CD4-positive, alpha-beta memory T cell (primary cell): ENCODE measurements at regions not wholly inside any gene's neighbourhood (a gene's known extent, or its start where the extent isn't known, plus 50 kb on each side); places are given as distances from the start of the nearest gene placed in this dataset.

Source experiments
- CTCF ChIA-PET: fragments of 350-600 bp; sonication (Branson Sonifier 250); formaldehyde crosslinking; loops from one replicate; lab custom pipeline; 2021; ENCODE audit warnings: inconsistent platforms; ENCODE audit not compliant: partially characterized antibody; lab: Charles Lee
- POLR2A ChIA-PET: fragments of 350-600 bp; sonication (Branson Sonifier 250); formaldehyde crosslinking; loops from one replicate; lab custom pipeline; 2021; ENCODE audit not compliant: partially characterized antibody; lab: Charles Lee
- DNase-seq, 5 donors: peaks; one replicate each; pipeline versions ENCODE4 v3.0.0 to v3.0.0-alpha.2; 2020 to 2022; ENCODE audit warnings: mixed read lengths in 1 of 5
- H3K27ac ChIP-seq: one replicate; pipeline ENCODE4 v1.7.0; 2013; ENCODE audit warnings: low read depth, low read length
- H3K27me3 ChIP-seq: 2 replicates; pipeline ENCODE4 v1.7.0; 2013; ENCODE audit warnings: mild to moderate bottlenecking, low read length, moderate library complexity; ENCODE audit not compliant: insufficient read depth
- H3K36me3 ChIP-seq: 2 replicates; pipeline ENCODE4 v1.7.0; 2013; ENCODE audit warnings: mild to moderate bottlenecking, low read length, moderate library complexity; ENCODE audit not compliant: insufficient read depth
- H3K4me1 ChIP-seq: 2 replicates; pipeline ENCODE4 v1.7.0; 2013; ENCODE audit warnings: mild to moderate bottlenecking, low read length, moderate library complexity; ENCODE audit not compliant: insufficient read depth
- H3K4me3 ChIP-seq, 2 donors: one replicate each; pipeline ENCODE4 v1.7.0; 2013; ENCODE audit warnings: low read length in 2 of 2, mild to moderate bottlenecking in 1 of 2
- H3K9me3 ChIP-seq, 2 donors: one replicate each; pipeline ENCODE4 v1.7.0; 2013; ENCODE audit warnings: low read length in 2 of 2, control low read depth in 1 of 2; ENCODE audit not compliant: control insufficient read depth in 1 of 2
- H3K27ac Mint-ChIP-seq, 7 donors: one replicate each; pipeline ENCODE4 v1.8.0; 2020 to 2021; ENCODE audit warnings: mixed read lengths in 7 of 7, mild to moderate bottlenecking in 6 of 7, inconsistent platforms in 3 of 7, moderate library complexity in 3 of 7
- H3K27me3 Mint-ChIP-seq, 2 donors: one replicate each; pipeline ENCODE4 v1.8.0; 2020 to 2021; ENCODE audit warnings: mixed read lengths in 2 of 2
- H3K36me3 Mint-ChIP-seq, 2 donors: one replicate each; pipeline ENCODE4 v1.8.0; 2020 to 2021; ENCODE audit warnings: mixed read lengths in 2 of 2, inconsistent platforms in 1 of 2, mild to moderate bottlenecking in 1 of 2
- H3K4me1 Mint-ChIP-seq, 4 donors: one replicate each; pipeline ENCODE4 v1.8.0; 2020 to 2021; ENCODE audit warnings: mixed read lengths in 4 of 4, mild to moderate bottlenecking in 1 of 4
- H3K4me3 Mint-ChIP-seq, 8 donors: one replicate each; pipeline ENCODE4 v1.8.0; 2020 to 2021; ENCODE audit warnings: mixed read lengths in 8 of 8, mild to moderate bottlenecking in 7 of 8, moderate library complexity in 6 of 8, inconsistent platforms in 3 of 8
- H3K9me3 Mint-ChIP-seq, 8 donors: one replicate each; pipeline ENCODE4 v1.8.0; 2020 to 2021; ENCODE audit warnings: mixed read lengths in 8 of 8, mild to moderate bottlenecking in 5 of 8, inconsistent platforms in 3 of 8, moderate library complexity in 1 of 8
- intact Hi-C: fragments of 100-400 bp; cut with micrococcal nuclease; formaldehyde crosslinking; loops from one replicate; pipeline ENCODE4 v1.15.1; 2023

- intact Hi-C loops = no loop called here
- POLR2A ChIA-PET = no interaction called here
- no peak for DNase-seq
Observed at GRCh38 chr17:68698746-68699145, 97.6 kb upstream of the FAM20A start.

GRCh38 chr17:68697850-68698361, 96.7 kb upstream of the FAM20A start:
- POLR2A ChIA-PET = no interaction called here
- Mint-ChIP-seq H3K27me3 (peaks cover 1 to 21% of the 10 kb centered on the region in 2 donors), H3K36me3 (no peaks in the 10 kb centered on the region), H3K4me3 (no peak overlapping the region), H3K27ac (no peak overlapping the region), H3K4me1 (peaks cover 0 to 1% (median 0%) of the 10 kb centered on the region in 4 donors), H3K9me3 (peaks cover 0 to 3% (median 0%) of the 10 kb centered on the region in 8 donors)
- intact Hi-C loops = no loop called here
- H3K9me3 ChIP-seq = no peaks in the 10 kb centered on the region
- H3K36me3 ChIP-seq = no peaks in the 10 kb centered on the region
- no peak for DNase-seq
- no peaks in the 10 kb centered on the region for H3K4me1 ChIP-seq
- no peaks in the 10 kb centered on the region for H3K27me3 ChIP-seq
- CTCF ChIA-PET = no interaction called here
- no peak overlapping the region for H3K27ac ChIP-seq
- H3K4me3 ChIP-seq = no peak overlapping the region

More at GRCh38 chr17:68698746-68699145, 97.6 kb upstream of the FAM20A start:
- H3K27ac ChIP-seq = no peak overlapping the region
- peaks cover 0 to 1% (median 0%) of the 10 kb centered on the region in 4 donors for H3K4me1 Mint-ChIP-seq
- no peaks in the 10 kb centered on the region for H3K27me3 ChIP-seq
- no peaks in the 10 kb centered on the region for H3K4me1 ChIP-seq
- CTCF ChIA-PET = no interaction called here
- no peak overlapping the region for H3K4me3 ChIP-seq
- peaks cover 0 to 7% (median 0%) of the 10 kb centered on the region in 8 donors for H3K9me3 Mint-ChIP-seq
- H3K27me3 Mint-ChIP-seq = peaks cover 1 to 28% of the 10 kb centered on the region in 2 donors
- H3K27ac Mint-ChIP-seq = no peak overlapping the region
- H3K4me3 Mint-ChIP-seq = no peak overlapping the region
- no peaks in the 10 kb centered on the region for H3K36me3 Mint-ChIP-seq
- H3K36me3 ChIP-seq = no peaks in the 10 kb centered on the region
- H3K9me3 ChIP-seq = no peaks in the 10 kb centered on the region

- ChIA-PET POLR2A (no interaction called here), CTCF (no interaction called here)
- Mint-ChIP-seq H3K4me1 (peaks cover 0 to 1% (median 0%) of the 10 kb centered on the region in 4 donors), H3K9me3 (peaks cover 0 to 2% (median 0%) of the 10 kb centered on the region in 8 donors), H3K4me3 (no peak overlapping the region), H3K36me3 (no peaks in the 10 kb centered on the region), H3K27me3 (peaks cover 1 to 17% of the 10 kb centered on the region in 2 donors), H3K27ac (no peak overlapping the region)
- Histone ChIP-seq H3K27ac (no peak overlapping the region), H3K4me1 (no peaks in the 10 kb centered on the region), H3K4me3 (no peak overlapping the region), H3K36me3 (no peaks in the 10 kb centered on the region), H3K27me3 (no peaks in the 10 kb centered on the region), H3K9me3 (no peaks in the 10 kb centered on the region)
- intact Hi-C loops = no loop called here
- DNase-seq = no peak
Observed at GRCh38 chr17:68695659-68696058, 94.5 kb upstream of the FAM20A start.

GRCh38 chr17:68694791-68695485, 93.8 kb upstream of the FAM20A start:
- Mint-ChIP-seq H3K36me3 (no peaks in the 10 kb centered on the region), H3K27me3 (peaks cover 1 to 17% of the 10 kb centered on the region in 2 donors), H3K27ac (no peak overlapping the region), H3K4me1 (peaks cover 0 to 1% (median 0%) of the 10 kb centered on the region in 4 donors), H3K4me3 (no peak overlapping the region), H3K9me3 (peaks cover 0 to 2% (median 0%) of the 10 kb centered on the region in 8 donors)
- Histone ChIP-seq H3K4me1 (no peaks in the 10 kb centered on the region), H3K9me3 (no peaks in the 10 kb centered on the region), H3K36me3 (no peaks in the 10 kb centered on the region), H3K27me3 (no peaks in the 10 kb centered on the region), H3K4me3 (no peak overlapping the region), H3K27ac (no peak overlapping the region)
- ChIA-PET CTCF (no interaction called here), POLR2A (no interaction called here)
- no peak for DNase-seq
- intact Hi-C loops = no loop called here

- CTCF ChIA-PET = no interaction called here
Observed at GRCh38 chr17:68693896-68694295, 92.7 kb upstream of the FAM20A start.

GRCh38 chr17:68693466-68693865, 92.3 kb upstream of the FAM20A start:
- peaks cover 0 to 15% of the 10 kb centered on the region in 2 donors for H3K27me3 Mint-ChIP-seq
- H3K27ac Mint-ChIP-seq = no peak overlapping the region
- CTCF ChIA-PET = no interaction called here
- Histone ChIP-seq H3K27ac (no peak overlapping the region), H3K27me3 (no peaks in the 10 kb centered on the region), H3K4me3 (no peak overlapping the region), H3K4me1 (no peaks in the 10 kb centered on the region), H3K36me3 (no peaks in the 10 kb centered on the region), H3K9me3 (no peaks in the 10 kb centered on the region)
- POLR2A ChIA-PET = no interaction called here
- H3K4me1 Mint-ChIP-seq = peaks cover 0 to 1% (median 0%) of the 10 kb centered on the region in 4 donors
- no peaks in the 10 kb centered on the region for H3K9me3 Mint-ChIP-seq
- intact Hi-C loops = no loop called here
- DNase-seq = no peak
- H3K4me3 Mint-ChIP-seq = no peak overlapping the region
- no peaks in the 10 kb centered on the region for H3K36me3 Mint-ChIP-seq

More at GRCh38 chr17:68693896-68694295, 92.7 kb upstream of the FAM20A start:
- POLR2A ChIA-PET = no interaction called here
- no peaks in the 10 kb centered on the region for H3K36me3 ChIP-seq
- intact Hi-C loops = no loop called here
- no peaks in the 10 kb centered on the region for H3K9me3 ChIP-seq
- Mint-ChIP-seq H3K27me3 (peaks cover 0 to 17% of the 10 kb centered on the region in 2 donors), H3K4me3 (no peak overlapping the region), H3K9me3 (no peaks in the 10 kb centered on the region), H3K36me3 (no peaks in the 10 kb centered on the region), H3K4me1 (peaks cover 0 to 1% (median 0%) of the 10 kb centered on the region in 4 donors), H3K27ac (no peak overlapping the region)
- H3K27me3 ChIP-seq = no peaks in the 10 kb centered on the region
- H3K4me3 ChIP-seq = no peak overlapping the region
- H3K27ac ChIP-seq = no peak overlapping the region
- no peaks in the 10 kb centered on the region for H3K4me1 ChIP-seq
- no peak for DNase-seq

GRCh38 chr17:68686108-68686988, 85.2 kb upstream of the FAM20A start:
- intact Hi-C loops = no loop called here

More at GRCh38 chr17:68686108-68686988, 85.2 kb upstream of the FAM20A start:
- H3K27me3 ChIP-seq = no peaks in the 10 kb centered on the region
- H3K4me3 Mint-ChIP-seq = no peak overlapping the region
- ChIA-PET CTCF (no interaction called here), POLR2A (no interaction called here)
- no peak overlapping the region for H3K4me3 ChIP-seq
- no peak overlapping the region for H3K27ac ChIP-seq
- peaks cover 2 to 5% of the 10 kb centered on the region in 2 donors for H3K27me3 Mint-ChIP-seq
- no peaks in the 10 kb centered on the region for H3K4me1 Mint-ChIP-seq
- H3K36me3 ChIP-seq = no peaks in the 10 kb centered on the region
- no peaks in the 10 kb centered on the region for H3K9me3 Mint-ChIP-seq
- H3K27ac Mint-ChIP-seq = no peak overlapping the region
- H3K9me3 ChIP-seq = no peaks in the 10 kb centered on the region
- no peaks in the 10 kb centered on the region for H3K4me1 ChIP-seq
- H3K36me3 Mint-ChIP-seq = no peaks in the 10 kb centered on the region
- DNase-seq = no peak
